Psoas muscle (tissue), 7 donors: ENCODE measurements at regions not wholly inside any gene's neighbourhood (a gene's known extent, or its start where the extent isn't known, plus 50 kb on each side); places are given as distances from the start of the nearest gene placed in this dataset.

Experiments
- ATAC-seq, 4 donors: fragments of 200-7000 bp; cut with Tn5 transposase; one replicate each; pipeline ENCODE4 v1.9.1; 2020; ENCODE audit warnings: moderate library complexity in 3 of 4, mild to moderate bottlenecking in 2 of 4
- DNase-seq, 2 donors: peaks; one replicate each; pipeline ENCODE4 v3.0.0-alpha.2; 2020
- H3K27ac ChIP-seq: fragments of 200-600 bp; one replicate; pipeline ENCODE4 v1.8.0; 2022
- H3K27me3 ChIP-seq, 3 donors: fragments of 200-600 bp in 1 of 3; one replicate each; pipeline versions ENCODE4 v1.6.1 to v1.8.0; 2013 to 2022; ENCODE audit warnings: low read length in 2 of 3, mild to moderate bottlenecking in 2 of 3, moderate library complexity in 1 of 3; ENCODE audit not compliant: insufficient read depth in 3 of 3
- H3K36me3 ChIP-seq, 2 donors: fragments of 200-600 bp in 1 of 2; one replicate each; pipeline versions ENCODE4 v1.6.1 to v1.8.0; 2013 to 2022; ENCODE audit warnings: low read depth in 1 of 2, mild to moderate bottlenecking in 1 of 2, moderate library complexity in 1 of 2; ENCODE audit not compliant: insufficient read depth in 1 of 2
- H3K4me1 ChIP-seq: fragments of 200-600 bp; one replicate; pipeline ENCODE4 v1.8.0; 2022
- H3K4me3 ChIP-seq: fragments of 200-600 bp; one replicate; pipeline ENCODE4 v1.8.0; 2022; ENCODE audit warnings: mild to moderate bottlenecking
- H3K9me3 ChIP-seq: fragments of 200-600 bp; one replicate; pipeline ENCODE4 v1.8.0; 2022
- CTCF ChIP-seq: fragments of 200-600 bp; IDR thresholded peaks from one replicate; pipeline ENCODE4 v1.8.0; 2022; ENCODE audit warnings: antibody characterized with exemption
- WGBS, 3 donors: extraction: QIAGEN DNeasy Blood & Tissue Kit; methylation state at CpG; one replicate each; pipeline versions ENCODE4 v1.1.6 to v1.1.7; 2013; 5-methylcytosine and 5-hydroxymethylcytosine counted together
- intact Hi-C, 2 donors: fragments of 100-400 bp; cut with DNase I; formaldehyde crosslinking; loops; one replicate each; pipeline versions ENCODE4 v1.11.0 to v1.14.2; 2022
- donor health status: healthy with polysubstance abuse.
- donor health status: DM: no; HTN: no; CAD: no; lungs with moderate emphysema.
- donor health status: Bipolar disorder and iron deficiency.
- donor health status: healthy.
- donor health status: DM: yes; HTN: yes; CAD: no.
- donor health status: DM: no; HTN: no; CAD: no.
- donor health status: DM: yes; HTN: yes; CAD: no.

GRCh38 chr2:176969642-176970359, 242.8 kb upstream of the HNRNPA3 start:
- H3K9me3 ChIP-seq = no peaks in the 10 kb centered on the region
- TF ChIP-seq CTCF = no peak
- no peak for DNase-seq
- H3K36me3 ChIP-seq = no peaks in the 10 kb centered on the region
- H3K27me3 ChIP-seq = peaks cover 0 to 7% (median 0%) of the 10 kb centered on the region in 3 donors
- no peak overlapping the region for H3K4me3 ChIP-seq
- no peak for ATAC-seq
- WGBS, 3 donors = 59 to 81% (median 69%) methylated on average over 2 of the region's 2 CpGs
- H3K4me1 ChIP-seq = no peaks in the 10 kb centered on the region
- intact Hi-C loops = no loop called here
- H3K27ac ChIP-seq = no peak overlapping the region

- Histone ChIP-seq H3K4me1 (no peaks in the 10 kb centered on the region), H3K9me3 (no peaks in the 10 kb centered on the region), H3K27ac (no peak overlapping the region), H3K27me3 (peaks cover 0 to 7% (median 0%) of the 10 kb centered on the region in 3 donors), H3K36me3 (no peaks in the 10 kb centered on the region), H3K4me3 (no peak overlapping the region)
- no peak for TF ChIP-seq CTCF
- no peak for DNase-seq
- ATAC-seq = no peak
- intact Hi-C loops = no loop called here
- WGBS, 3 donors = 22 to 25% (median 24%) methylated on average over 9 of the region's 9 CpGs
These were observed 235.6 kb upstream of the HNRNPA3 start for GRCh38 chr2:176976736-176977685.

GRCh38 chr2:176978921-176979320, 233.7 kb upstream of the HNRNPA3 start:
- no peak for TF ChIP-seq CTCF
- H3K4me1 ChIP-seq = no peaks in the 10 kb centered on the region
- DNase-seq = no peak
- H3K36me3 ChIP-seq = no peaks in the 10 kb centered on the region
- no peaks in the 10 kb centered on the region for H3K27me3 ChIP-seq
- no peak overlapping the region for H3K27ac ChIP-seq
- H3K9me3 ChIP-seq = no peaks in the 10 kb centered on the region
- ATAC-seq = no peak
- no peak overlapping the region for H3K4me3 ChIP-seq
- 81 to 89% (median 83%) methylated on average over 2 of the region's 2 CpGs for WGBS, 3 donors
- intact Hi-C loops = no loop called here

- 40 to 42% (median 41%) methylated on average over 2 of the region's 2 CpGs for WGBS, 3 donors
- ATAC-seq = no peak
- H3K27me3 ChIP-seq = peaks cover 0 to 5% (median 0%) of the 10 kb centered on the region in 3 donors
- TF ChIP-seq CTCF = no peak
- H3K4me1 ChIP-seq = no peaks in the 10 kb centered on the region
- DNase-seq = no peak
- intact Hi-C loops = no loop called here
- H3K27ac ChIP-seq = no peak overlapping the region
- no peaks in the 10 kb centered on the region for H3K9me3 ChIP-seq
- no peaks in the 10 kb centered on the region for H3K36me3 ChIP-seq
- no peak overlapping the region for H3K4me3 ChIP-seq
These were observed 232.4 kb upstream of the HNRNPA3 start for GRCh38 chr2:176979981-176980710.
